GM13977 (cell line): ENCODE measurements at regions not wholly inside any gene's neighbourhood (a gene's known extent, or its start where the extent isn't known, plus 50 kb on each side); places are given as distances from the start of the nearest gene placed in this dataset.

ENCODE experiments used
- DNase-seq: peaks from one replicate; pipeline ENCODE4 v3.0.0; 2012; ENCODE audit warnings: low spot score
- in situ Hi-C: fragments of 300-500 bp; cut with MboI; formaldehyde crosslinking; loops from one replicate; pipeline ENCODE4 v1.12.0; 2022; ENCODE audit warnings: low sequenced_read_pairs, low pct_unique_long_range_greater_than_20kb, mixed read lengths, inconsistent platforms; ENCODE audit not compliant: unreplicated experiment
- TF ChIP-seq, protein P1 (sequence below): IDR thresholded peaks from 2 replicates; pipeline ENCODE4 v1.5.1; 2012; ENCODE audit warnings: mild to moderate bottlenecking, control low read depth; ENCODE audit not compliant: insufficient read depth; ENCODE audit errors: extremely low read depth, missing control alignments

DNA sequence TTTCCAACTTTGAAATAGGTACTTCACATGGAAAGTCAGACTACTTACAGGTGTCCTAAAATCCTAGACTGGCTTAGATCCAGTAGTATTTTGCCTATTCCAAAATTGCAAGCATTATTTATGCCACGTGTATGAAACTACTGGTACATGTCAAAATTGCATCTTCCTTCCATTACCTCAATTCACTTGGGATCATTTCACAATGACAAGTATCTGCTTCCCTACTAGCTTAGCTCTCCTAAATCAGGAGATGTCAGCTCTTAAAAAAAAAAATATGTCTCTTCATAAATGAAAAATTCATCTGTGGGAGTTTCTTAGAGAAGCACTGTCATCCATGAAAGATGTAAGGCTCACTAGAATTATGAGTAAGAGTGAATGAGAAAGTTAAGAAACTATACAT is 466.6 kb upstream of the MANEA start:
- in situ Hi-C loops, result no loop called here
- TF ChIP-seq, protein P1, sequence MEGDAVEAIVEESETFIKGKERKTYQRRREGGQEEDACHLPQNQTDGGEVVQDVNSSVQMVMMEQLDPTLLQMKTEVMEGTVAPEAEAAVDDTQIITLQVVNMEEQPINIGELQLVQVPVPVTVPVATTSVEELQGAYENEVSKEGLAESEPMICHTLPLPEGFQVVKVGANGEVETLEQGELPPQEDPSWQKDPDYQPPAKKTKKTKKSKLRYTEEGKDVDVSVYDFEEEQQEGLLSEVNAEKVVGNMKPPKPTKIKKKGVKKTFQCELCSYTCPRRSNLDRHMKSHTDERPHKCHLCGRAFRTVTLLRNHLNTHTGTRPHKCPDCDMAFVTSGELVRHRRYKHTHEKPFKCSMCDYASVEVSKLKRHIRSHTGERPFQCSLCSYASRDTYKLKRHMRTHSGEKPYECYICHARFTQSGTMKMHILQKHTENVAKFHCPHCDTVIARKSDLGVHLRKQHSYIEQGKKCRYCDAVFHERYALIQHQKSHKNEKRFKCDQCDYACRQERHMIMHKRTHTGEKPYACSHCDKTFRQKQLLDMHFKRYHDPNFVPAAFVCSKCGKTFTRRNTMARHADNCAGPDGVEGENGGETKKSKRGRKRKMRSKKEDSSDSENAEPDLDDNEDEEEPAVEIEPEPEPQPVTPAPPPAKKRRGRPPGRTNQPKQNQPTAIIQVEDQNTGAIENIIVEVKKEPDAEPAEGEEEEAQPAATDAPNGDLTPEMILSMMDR, result no peak
- DNase-seq, result no peak

DNA sequence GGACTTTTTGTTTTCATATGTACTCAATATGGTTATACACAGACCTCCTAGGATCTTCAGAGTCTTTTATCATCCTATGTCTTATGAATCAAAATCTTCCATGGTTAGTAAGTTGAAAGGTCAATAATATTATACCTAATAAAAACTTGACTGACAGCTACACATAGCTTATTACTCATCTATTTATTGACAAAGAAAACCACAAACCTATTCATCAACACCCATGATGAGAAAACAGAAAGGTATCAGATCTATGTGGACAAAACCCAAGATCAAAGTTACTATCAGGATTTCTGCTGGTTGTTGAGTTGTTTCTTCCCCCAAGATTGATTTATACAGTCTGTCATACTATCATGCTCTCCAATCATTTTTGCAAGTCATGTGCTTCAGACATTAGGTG is 460.1 kb upstream of the MANEA start:
- DNase-seq, result no peak
- in situ Hi-C loops, result no loop called here
- TF ChIP-seq, protein P1, result no peak

DNA sequence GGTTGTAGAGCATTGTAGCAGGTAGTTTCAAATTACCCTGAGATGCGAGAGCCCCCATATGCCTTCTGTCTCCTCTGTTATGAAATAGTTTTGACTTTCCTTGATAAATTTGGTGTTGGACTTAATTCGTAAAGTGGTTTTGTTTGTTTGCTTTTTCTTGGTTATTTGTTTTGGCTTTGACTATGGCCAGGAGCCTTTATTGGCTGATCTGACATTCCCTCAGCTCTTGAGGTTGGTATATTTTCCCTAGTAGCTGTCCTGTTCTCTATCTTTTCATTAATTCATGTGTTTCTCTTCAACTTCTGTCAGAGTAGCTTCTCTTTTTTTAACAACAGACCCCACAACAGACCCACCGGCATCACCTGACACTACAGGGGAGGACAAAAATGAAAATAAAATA is 457.4 kb upstream of the MANEA start:
- in situ Hi-C loops, result no loop called here
- TF ChIP-seq, protein P1, result no peak
- DNase-seq, result no peak

DNA sequence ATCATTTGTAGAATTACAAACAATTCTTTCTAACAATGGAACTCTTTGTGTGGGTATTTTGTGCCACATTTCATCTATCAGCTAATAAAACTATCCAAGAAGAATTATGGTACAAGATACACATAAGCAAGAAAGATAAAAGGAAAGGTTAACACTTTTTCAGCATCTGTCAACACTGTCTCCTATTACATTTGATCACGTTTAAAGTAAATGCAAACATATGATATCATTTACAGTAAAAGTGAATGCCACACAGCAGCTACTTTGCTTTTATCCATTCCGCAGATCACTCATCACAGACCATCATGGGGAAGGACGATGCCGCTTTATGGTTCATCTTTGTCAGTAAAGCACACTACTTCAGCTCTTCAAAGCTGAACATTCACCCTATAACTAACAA is 456.4 kb upstream of the MANEA start:
- in situ Hi-C loops, result no loop called here
- TF ChIP-seq, protein P1, result no peak
- DNase-seq, result no peak

DNA sequence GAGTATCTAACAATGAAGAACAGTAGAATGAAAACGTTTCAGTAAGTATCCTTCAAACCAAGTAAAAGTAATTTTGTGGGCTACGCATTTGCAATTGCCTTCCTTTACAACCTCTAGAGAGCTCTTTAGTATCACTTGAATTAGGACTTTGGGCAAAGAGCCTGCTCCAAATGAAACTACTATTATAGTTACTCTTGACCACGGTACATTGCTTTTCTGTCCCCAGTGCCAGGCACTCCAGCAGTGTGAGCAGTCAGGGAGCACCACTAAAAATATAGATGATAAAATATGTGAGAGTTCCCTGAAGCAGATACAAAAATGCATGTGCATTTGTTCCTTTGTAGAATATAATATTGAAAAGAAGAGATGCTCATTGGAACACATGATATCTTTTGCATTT is 450.1 kb upstream of the MANEA start:
- DNase-seq, result no peak
- TF ChIP-seq, protein P1, result no peak
- in situ Hi-C loops, result no loop called here

DNA sequence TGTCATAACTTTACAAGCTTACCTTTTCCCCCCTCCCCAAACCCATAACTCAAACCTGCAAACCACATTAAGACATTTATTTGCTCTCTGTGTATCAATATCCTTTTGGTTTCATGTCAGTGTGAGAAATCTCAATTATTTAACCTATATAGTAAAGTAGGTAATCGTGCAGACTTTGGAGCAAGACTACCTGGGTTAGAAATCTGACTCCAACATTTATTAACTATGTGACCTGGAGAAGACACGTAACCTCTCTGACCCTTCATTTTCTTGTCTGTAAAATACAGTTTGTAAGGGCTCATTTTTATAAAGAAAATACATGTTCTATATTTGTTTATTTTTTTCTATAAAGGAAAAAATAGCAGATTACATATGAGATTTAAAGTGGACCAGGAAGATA is 448.9 kb upstream of the MANEA start:
- DNase-seq, result no peak
- in situ Hi-C loops, result no loop called here
- TF ChIP-seq, protein P1, result no peak

DNA sequence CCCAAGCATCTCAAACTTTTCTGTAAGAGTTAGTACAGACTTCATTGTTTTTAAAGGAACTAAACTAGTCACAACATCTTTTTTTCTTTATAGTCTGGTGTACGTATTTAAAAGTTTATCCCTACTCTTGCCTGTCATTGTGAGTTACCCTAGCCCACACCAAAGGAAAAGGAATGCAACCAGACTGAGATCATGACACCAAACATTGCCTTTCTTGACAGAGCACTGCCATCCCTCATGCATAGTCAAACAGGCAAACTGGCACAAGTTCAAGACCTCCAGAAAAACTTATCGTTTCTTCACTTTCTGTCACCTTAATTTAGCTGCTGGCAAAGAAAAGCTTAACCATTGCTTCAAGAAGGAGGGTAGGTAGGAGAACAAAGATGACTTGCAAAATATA is 448.4 kb upstream of the MANEA start:
- TF ChIP-seq, protein P1, result no peak
- no peak for DNase-seq
- in situ Hi-C loops, result no loop called here
